Fibroblast of villous mesenchyme (primary cell): ENCODE measurements at regions not wholly inside any gene's neighbourhood (a gene's known extent, or its start where the extent isn't known, plus 50 kb on each side); places are given as distances from the start of the nearest gene placed in this dataset.
A peak's percentile ranks its signal among the peaks of the same experiment; 100 is the strongest.

Source experiments
- DNase-seq: peaks from one replicate; pipeline ENCODE4 v3.0.0-alpha.2; 2010; ENCODE audit warnings: low read depth
- H3K4me3 ChIP-seq: 2 replicates; pipeline ENCODE4 v1.5.1; 2011; ENCODE audit warnings: low read depth, mild to moderate bottlenecking, low read length
- TF ChIP-seq, protein P1 (sequence below): IDR thresholded peaks from 2 replicates; pipeline ENCODE4 v1.5.1; 2012; ENCODE audit warnings: low read depth, mild to moderate bottlenecking, low read length; ENCODE audit not compliant: insufficient read depth

DNA sequence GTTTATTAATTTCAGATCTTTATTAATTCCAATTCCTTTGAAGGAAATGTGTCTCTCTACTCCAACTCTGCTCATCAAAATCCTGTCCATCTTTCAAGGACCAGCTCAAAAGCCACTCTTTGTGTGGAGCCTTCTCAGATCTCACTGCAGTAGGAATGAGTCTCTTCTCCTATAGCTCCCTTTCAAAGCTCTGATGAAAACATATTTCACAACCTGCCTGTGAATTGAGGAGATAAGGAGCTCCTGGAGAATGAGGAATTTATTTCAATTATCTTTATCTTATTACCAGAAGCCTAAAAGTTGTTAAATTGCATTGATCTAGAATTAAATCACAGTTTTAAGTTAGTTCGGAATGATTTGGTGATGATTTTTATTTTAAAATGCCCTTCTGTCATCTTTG, 92.6 kb upstream of the TRPC3 start:
- peak; percentile 43 for DNase-seq
- H3K4me3 ChIP-seq: no peak overlapping the region
- TF ChIP-seq, protein P1, sequence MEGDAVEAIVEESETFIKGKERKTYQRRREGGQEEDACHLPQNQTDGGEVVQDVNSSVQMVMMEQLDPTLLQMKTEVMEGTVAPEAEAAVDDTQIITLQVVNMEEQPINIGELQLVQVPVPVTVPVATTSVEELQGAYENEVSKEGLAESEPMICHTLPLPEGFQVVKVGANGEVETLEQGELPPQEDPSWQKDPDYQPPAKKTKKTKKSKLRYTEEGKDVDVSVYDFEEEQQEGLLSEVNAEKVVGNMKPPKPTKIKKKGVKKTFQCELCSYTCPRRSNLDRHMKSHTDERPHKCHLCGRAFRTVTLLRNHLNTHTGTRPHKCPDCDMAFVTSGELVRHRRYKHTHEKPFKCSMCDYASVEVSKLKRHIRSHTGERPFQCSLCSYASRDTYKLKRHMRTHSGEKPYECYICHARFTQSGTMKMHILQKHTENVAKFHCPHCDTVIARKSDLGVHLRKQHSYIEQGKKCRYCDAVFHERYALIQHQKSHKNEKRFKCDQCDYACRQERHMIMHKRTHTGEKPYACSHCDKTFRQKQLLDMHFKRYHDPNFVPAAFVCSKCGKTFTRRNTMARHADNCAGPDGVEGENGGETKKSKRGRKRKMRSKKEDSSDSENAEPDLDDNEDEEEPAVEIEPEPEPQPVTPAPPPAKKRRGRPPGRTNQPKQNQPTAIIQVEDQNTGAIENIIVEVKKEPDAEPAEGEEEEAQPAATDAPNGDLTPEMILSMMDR: no peak

DNA sequence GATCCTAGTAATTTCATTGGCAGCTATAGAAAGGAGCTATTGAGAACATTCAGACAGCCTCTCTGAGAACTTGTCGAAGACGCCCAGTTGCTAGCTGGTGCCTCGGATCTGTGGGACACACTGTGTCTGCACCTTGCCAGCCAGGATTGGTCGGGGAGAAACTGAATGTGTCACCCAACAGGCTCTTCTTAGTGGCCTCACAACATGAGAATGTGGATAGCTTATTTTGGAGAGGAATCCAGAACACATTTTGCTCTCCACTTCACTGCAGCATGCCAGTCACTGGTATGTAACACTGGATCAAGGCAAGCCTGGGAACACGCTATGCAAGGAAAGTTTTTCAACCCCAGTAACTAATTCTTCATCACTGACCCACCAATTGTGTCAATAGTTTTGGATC, 89.5 kb upstream of the TRPC3 start:
- TF ChIP-seq, protein P1: no peak
- no peak for DNase-seq

DNA sequence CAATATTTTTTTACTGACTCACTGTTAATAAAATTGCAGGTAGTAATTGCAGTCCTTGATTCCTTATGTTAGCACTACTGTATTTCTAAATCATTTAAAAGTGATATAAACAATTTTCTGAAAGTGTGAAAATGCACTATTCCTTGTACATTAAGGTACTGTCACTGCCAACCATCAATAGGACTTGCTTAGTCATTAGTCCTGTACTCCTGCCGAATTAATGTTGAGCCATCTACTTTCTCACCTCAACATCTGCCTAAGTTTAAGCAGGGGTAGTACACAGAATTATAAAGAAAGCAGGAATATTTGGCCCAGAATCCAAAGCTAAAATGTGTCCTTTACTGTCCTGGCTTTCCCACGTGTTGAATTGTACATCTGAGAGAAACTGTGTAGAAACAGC, 87.0 kb upstream of the TRPC3 start:
- DNase-seq: peak; percentile 9
- TF ChIP-seq, protein P1: no peak
- H3K4me3 ChIP-seq: no peak overlapping the region

More for the DNA sequence above, 89.5 kb upstream of the TRPC3 start:
- H3K4me3 ChIP-seq: no peak overlapping the region

DNA sequence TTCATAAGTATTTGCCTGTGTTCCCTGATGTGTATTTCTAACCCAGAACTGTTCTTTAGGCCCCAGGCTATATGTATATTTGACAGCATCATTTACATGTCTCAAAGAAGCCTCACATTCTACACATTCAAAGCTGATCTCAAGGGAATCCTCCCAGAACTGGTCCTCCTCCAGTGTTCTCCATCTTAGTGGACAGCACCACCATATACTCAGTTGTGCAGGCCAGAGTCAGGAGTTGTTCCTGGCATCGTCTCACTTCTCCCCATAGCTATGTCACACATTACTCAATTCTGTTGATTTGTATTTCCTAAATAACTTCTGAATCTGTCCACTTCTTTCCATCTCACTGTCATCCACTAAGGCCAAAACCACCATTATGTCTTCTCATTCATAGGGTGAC, 82.8 kb upstream of the TRPC3 start:
- DNase-seq: no peak
- no peak overlapping the region for H3K4me3 ChIP-seq
- TF ChIP-seq, protein P1: no peak

DNA sequence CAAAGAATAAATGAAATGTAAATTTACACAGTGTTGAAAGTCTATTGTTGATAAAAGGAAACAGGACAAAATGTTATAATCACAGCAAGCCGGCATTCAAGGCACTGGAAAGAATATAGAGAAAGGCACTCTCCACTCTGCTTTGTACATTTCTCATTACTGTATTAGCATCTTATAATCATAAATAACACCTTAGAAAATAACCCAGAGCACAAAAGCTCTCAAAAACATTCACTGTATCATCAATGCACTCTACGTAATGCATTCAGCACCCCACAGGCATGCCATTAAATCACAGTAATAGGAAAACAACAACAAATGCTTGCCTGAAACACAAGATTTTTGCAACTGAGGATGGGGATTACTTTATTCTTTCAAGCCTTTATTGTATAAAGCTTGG, 75.3 kb upstream of the TRPC3 start:
- no peak overlapping the region for H3K4me3 ChIP-seq
- DNase-seq: no peak
- TF ChIP-seq, protein P1: no peak

DNA sequence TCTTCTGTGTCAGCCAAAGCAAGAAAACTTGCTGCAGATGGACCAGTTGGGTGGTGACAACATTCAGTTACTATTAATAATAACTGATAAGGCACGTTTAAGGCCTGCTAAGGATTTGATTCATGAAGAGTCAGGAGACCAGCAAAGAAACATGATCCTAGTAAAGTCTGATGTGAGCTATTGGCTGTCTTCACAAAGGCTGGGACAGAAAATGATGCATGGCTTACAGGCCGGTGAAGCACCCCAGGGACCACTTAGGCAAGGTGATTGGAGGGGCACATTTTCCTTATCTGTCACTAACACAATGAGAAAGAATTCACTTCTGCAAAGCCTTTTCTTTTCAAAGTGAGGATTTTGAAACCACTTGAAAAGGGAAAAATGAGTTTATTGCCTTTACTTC, 65.4 kb upstream of the TRPC3 start:
- TF ChIP-seq, protein P1: no peak
- no peak overlapping the region for H3K4me3 ChIP-seq
- no peak for DNase-seq

DNA sequence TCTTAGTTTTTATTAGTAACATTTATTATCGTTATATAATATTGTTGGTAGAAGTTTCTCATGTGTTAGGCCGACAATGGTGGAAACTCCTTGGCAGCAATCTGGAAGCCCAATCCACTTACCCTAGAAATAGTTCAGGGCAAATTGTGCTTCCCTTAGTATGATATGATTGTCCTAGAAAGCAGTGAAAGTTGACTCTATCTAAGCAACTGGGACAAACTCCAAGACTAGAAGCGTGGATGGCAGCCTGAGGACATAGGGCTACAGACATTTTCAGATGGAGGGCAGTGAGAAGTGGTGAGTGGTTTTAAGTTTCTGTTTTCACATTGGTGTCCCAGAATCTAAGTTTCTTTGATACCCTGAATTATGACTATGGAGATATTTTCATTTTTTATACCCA, 63.3 kb upstream of the TRPC3 start:
- DNase-seq: no peak
- TF ChIP-seq, protein P1: no peak
- no peak overlapping the region for H3K4me3 ChIP-seq
